DOHH2 (cell line): ENCODE measurements at regions not wholly inside any gene's neighbourhood (a gene's known extent, or its start where the extent isn't known, plus 50 kb on each side); places are given as distances from the start of the nearest gene placed in this dataset.

Source experiments
- H3F3A ChIP-seq: fragments of 200-600 bp; sonication (generic), shearing (Covaris generic); 2 replicates; pipeline ENCODE4 v1.6.0; 2016; ENCODE audit warnings: antibody characterized with exemption, mild to moderate bottlenecking; ENCODE audit not compliant: control insufficient read depth, insufficient read depth
- H3K27ac ChIP-seq: fragments of 200-600 bp; sonication (generic); 2 replicates; pipeline ENCODE4 v1.5.1; 2014; ENCODE audit warnings: low read depth, mild to moderate bottlenecking, low read length, moderate library complexity
- H3K27me3 ChIP-seq: fragments of 200-600 bp; sonication (generic); 2 replicates; pipeline ENCODE4 v1.6.1; 2014; ENCODE audit warnings: mild to moderate bottlenecking, low read length, mixed read lengths; ENCODE audit not compliant: control insufficient read depth
- H3K36me3 ChIP-seq: fragments of 200-600 bp; sonication (generic); 2 replicates; pipeline ENCODE4 v1.6.1; 2014; ENCODE audit warnings: mild to moderate bottlenecking, low read length, moderate library complexity, mixed read lengths; ENCODE audit not compliant: control insufficient read depth
- H3K4me1 ChIP-seq: fragments of 200-600 bp; sonication (generic); 2 replicates; pipeline ENCODE4 v1.6.1; 2014; ENCODE audit warnings: mild to moderate bottlenecking, low read length, mixed read lengths; ENCODE audit not compliant: control insufficient read depth
- H3K4me2 ChIP-seq: fragments of 200-600 bp; sonication (generic); 2 replicates; pipeline ENCODE4 v1.6.0; 2014; ENCODE audit warnings: mild to moderate bottlenecking, low read length, moderate library complexity
- H3K4me3 ChIP-seq: fragments of 200-600 bp; sonication (generic); 2 replicates; pipeline ENCODE4 v1.5.1; 2014; ENCODE audit warnings: mild to moderate bottlenecking, low read length, mixed read lengths
- H3K79me2 ChIP-seq: fragments of 200-600 bp; sonication (generic); 2 replicates; pipeline ENCODE4 v1.6.1; 2014; ENCODE audit warnings: mild to moderate bottlenecking, low read length, mixed read lengths; ENCODE audit not compliant: control insufficient read depth
- H3K9me2 ChIP-seq: fragments of 200-600 bp; sonication (generic); replicated peaks from 2 replicates; pipeline ENCODE4 v1.6.1; 2014; ENCODE audit warnings: mild to moderate bottlenecking, low read length, mixed read lengths; ENCODE audit not compliant: control insufficient read depth
- H3K9me3 ChIP-seq: fragments of 200-600 bp; sonication (generic); 2 replicates; pipeline ENCODE4 v1.6.1; 2014; ENCODE audit warnings: antibody characterized with exemption, low read length, mixed read lengths; ENCODE audit not compliant: control insufficient read depth, insufficient read depth
- H4K20me1 ChIP-seq: fragments of 200-600 bp; sonication (generic); 2 replicates; pipeline ENCODE4 v1.6.0; 2014; ENCODE audit warnings: low read depth, mild to moderate bottlenecking, antibody characterized with exemption, low read length, moderate library complexity; ENCODE audit not compliant: control insufficient read depth, insufficient read depth
- EZH2phosphoT487 ChIP-seq: fragments of 200-600 bp; sonication (generic); IDR thresholded peaks from 2 replicates; pipeline ENCODE4 v1.6.1; 2017; ENCODE audit warnings: borderline replicate concordance, mild to moderate bottlenecking, antibody characterized with exemption, low read length, moderate library complexity, mixed read lengths
- TF ChIP-seq, protein P1 (sequence below): fragments of 200-600 bp; sonication (generic); IDR thresholded peaks from one replicate; pipeline ENCODE4 v1.5.1; 2014; ENCODE audit warnings: antibody characterized with exemption, mild to moderate bottlenecking, low read depth, low read length; ENCODE audit not compliant: poor library complexity, severe bottlenecking

DNA sequence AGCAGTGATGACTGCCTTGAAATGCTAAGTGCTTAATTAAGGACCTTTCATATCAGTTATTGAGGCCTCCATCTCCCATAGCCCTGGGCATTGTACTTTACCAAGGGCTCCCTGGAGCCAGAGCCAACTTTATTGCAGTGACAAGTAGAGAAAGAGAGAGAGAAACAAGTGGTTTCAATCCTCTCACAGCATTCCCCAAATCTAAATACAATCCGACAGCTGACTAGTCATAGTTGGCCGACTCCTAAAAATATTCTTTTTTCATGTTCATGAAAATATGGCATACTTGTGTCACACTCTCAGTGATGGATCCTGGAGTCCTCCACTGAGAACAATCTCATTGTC lies 127.0 kb upstream of the TFAP2D start:
- Histone ChIP-seq H3K9me2 (no peaks in the 10 kb centered on the region), H3K4me3 (no peak overlapping the region), H3K79me2 (no peaks in the 10 kb centered on the region), H3K36me3 (no peaks in the 10 kb centered on the region), H4K20me1 (no peaks in the 10 kb centered on the region), H3F3A (no peaks in the 10 kb centered on the region), H3K27ac (no peak overlapping the region), H3K27me3 (no peaks in the 10 kb centered on the region), H3K9me3 (no peaks in the 10 kb centered on the region), H3K4me1 (no peaks in the 10 kb centered on the region), H3K4me2 (no peak overlapping the region)
- TF ChIP-seq EZH2phosphoT487 = no peak
- TF ChIP-seq, protein P1, sequence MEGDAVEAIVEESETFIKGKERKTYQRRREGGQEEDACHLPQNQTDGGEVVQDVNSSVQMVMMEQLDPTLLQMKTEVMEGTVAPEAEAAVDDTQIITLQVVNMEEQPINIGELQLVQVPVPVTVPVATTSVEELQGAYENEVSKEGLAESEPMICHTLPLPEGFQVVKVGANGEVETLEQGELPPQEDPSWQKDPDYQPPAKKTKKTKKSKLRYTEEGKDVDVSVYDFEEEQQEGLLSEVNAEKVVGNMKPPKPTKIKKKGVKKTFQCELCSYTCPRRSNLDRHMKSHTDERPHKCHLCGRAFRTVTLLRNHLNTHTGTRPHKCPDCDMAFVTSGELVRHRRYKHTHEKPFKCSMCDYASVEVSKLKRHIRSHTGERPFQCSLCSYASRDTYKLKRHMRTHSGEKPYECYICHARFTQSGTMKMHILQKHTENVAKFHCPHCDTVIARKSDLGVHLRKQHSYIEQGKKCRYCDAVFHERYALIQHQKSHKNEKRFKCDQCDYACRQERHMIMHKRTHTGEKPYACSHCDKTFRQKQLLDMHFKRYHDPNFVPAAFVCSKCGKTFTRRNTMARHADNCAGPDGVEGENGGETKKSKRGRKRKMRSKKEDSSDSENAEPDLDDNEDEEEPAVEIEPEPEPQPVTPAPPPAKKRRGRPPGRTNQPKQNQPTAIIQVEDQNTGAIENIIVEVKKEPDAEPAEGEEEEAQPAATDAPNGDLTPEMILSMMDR = no peak

DNA sequence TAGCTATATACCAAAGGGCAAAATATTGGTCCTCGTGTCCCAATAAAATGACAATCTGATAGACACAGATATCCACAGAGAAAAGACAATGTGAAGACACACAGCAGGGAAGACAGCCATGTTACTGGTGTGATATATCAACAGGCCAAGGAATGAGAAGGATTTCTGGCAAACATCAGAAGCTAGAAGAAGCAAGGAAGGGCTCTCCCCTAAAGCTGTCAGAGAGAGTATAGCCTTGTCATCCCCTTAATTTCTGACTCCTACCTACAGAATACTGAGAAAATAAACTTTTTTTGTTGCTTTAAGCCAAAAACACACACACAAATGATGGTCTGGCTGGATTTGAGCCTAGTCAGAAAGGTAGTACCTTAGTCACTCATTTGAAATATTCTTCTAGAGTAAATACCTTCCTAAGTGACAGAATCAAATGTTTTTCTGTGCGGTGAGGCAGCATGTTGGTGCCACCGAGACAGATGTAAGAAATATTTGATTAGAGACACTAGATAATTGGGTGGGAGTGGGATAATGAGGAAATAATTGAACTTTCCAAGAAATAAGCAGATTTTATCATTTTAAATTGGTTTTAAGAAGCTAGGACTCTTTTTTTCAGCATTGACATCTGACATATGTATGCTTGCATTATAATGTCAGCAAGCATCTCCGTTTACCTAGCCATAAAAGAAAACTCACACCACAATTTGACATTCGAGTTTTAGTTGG lies 123.4 kb upstream of the TFAP2D start:
- H3F3A ChIP-seq = no peaks in the 10 kb centered on the region
- no peaks in the 10 kb centered on the region for H3K79me2 ChIP-seq
- H3K4me3 ChIP-seq = no peak overlapping the region
- H4K20me1 ChIP-seq = no peaks in the 10 kb centered on the region
- no peaks in the 10 kb centered on the region for H3K9me3 ChIP-seq
- H3K27ac ChIP-seq = no peak overlapping the region
- no peaks in the 10 kb centered on the region for H3K9me2 ChIP-seq
- H3K27me3 ChIP-seq = no peaks in the 10 kb centered on the region
- TF ChIP-seq EZH2phosphoT487 = no peak
- TF ChIP-seq, protein P1 = no peak
- H3K4me2 ChIP-seq = no peak overlapping the region
- no peaks in the 10 kb centered on the region for H3K36me3 ChIP-seq
- no peaks in the 10 kb centered on the region for H3K4me1 ChIP-seq

DNA sequence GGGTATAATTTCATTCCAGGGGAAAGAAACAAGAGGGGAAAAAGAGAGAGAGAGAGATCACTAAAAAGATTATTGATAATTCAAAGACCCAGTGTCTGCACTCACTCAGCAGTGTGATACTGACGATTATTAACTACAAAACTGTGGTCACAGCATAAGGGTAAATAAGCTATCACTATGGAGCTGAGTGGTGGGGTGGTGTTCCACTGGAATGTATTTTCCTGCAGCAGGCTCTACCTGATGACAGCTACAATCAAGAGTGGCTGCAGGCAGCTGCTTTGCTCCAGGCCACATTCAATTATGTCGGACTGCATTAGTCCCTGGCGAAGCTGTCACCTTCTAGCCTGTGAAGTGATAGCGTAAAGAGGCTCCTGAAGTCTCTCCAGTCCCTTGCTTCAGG lies 122.2 kb upstream of the TFAP2D start:
- TF ChIP-seq EZH2phosphoT487 = no peak
- TF ChIP-seq, protein P1 = no peak
- Histone ChIP-seq H3K36me3 (no peaks in the 10 kb centered on the region), H3K4me2 (no peak overlapping the region), H3K27ac (no peak overlapping the region), H3K79me2 (no peaks in the 10 kb centered on the region), H4K20me1 (no peaks in the 10 kb centered on the region), H3F3A (no peaks in the 10 kb centered on the region), H3K27me3 (no peaks in the 10 kb centered on the region), H3K9me2 (no peaks in the 10 kb centered on the region), H3K4me3 (no peak overlapping the region), H3K9me3 (no peaks in the 10 kb centered on the region), H3K4me1 (no peaks in the 10 kb centered on the region)
